ENCODE measurements at regions not wholly inside any gene's neighbourhood (a gene's known extent, or its start where the extent isn't known, plus 50 kb on each side); places are given as distances from the start of the nearest gene placed in this dataset.

GRCh38 chrX:119181491-119181890 is 53.9 kb upstream of the KIAA1210 start:
- TF ChIP-seq CTCF (IDR thresholded peaks at IDR 0.05) (peak in 1 of 3 experiments; percentile 13), POLR2A (IDR thresholded peaks at IDR 0.05) (no peak)
